ENCODE measurements at regions not wholly inside any gene's neighbourhood (a gene's known extent, or its start where the extent isn't known, plus 50 kb on each side); places are given as distances from the start of the nearest gene placed in this dataset.

DNA sequence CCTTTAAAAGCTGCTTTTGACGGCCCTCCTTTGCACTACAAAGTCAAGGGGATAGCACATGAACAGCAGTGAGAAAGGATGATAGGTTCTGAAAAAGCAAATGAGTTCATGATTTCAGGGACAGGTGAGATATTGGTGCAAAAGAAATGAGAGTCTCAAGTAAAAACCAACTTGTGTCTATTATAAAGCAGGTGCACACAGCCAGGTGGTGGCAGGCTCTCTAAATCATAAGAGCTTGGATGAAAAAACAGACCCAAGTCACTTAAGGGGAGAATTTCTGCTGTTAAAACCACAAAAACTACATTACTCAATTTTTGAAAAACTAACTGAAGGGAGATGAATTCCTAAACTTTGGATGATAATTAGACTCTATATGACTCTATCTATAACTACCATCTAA, 201.5 kb downstream of the SP3 start:
- no peaks in the 10 kb centered on the region for H3K36me3 ChIP-seq
- no peak for DNase-seq
- no peaks in the 10 kb centered on the region for H3K4me1 ChIP-seq
- 85 to 93% (median 86%) methylated on average over 1 of the region's 1 CpG for WGBS, 5 donors
- H3K27ac ChIP-seq = no peak overlapping the region
- peaks cover 0 to 9% (median 0%) of the 10 kb centered on the region in 7 donors for H3K27me3 ChIP-seq (replicated peaks in 1 of 7)
- intact Hi-C loops (cut with DNase I; ENCODE audit: low total_unique reads) = no loop called here
- no peak overlapping the region for H3K4me3 ChIP-seq
- TF ChIP-seq, protein P1, sequence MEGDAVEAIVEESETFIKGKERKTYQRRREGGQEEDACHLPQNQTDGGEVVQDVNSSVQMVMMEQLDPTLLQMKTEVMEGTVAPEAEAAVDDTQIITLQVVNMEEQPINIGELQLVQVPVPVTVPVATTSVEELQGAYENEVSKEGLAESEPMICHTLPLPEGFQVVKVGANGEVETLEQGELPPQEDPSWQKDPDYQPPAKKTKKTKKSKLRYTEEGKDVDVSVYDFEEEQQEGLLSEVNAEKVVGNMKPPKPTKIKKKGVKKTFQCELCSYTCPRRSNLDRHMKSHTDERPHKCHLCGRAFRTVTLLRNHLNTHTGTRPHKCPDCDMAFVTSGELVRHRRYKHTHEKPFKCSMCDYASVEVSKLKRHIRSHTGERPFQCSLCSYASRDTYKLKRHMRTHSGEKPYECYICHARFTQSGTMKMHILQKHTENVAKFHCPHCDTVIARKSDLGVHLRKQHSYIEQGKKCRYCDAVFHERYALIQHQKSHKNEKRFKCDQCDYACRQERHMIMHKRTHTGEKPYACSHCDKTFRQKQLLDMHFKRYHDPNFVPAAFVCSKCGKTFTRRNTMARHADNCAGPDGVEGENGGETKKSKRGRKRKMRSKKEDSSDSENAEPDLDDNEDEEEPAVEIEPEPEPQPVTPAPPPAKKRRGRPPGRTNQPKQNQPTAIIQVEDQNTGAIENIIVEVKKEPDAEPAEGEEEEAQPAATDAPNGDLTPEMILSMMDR (IDR thresholded peaks at IDR 0.05 in 8 of 11, conservative IDR thresholded peaks at IDR 0.05 in 3 of 11) = no peak
- TF ChIP-seq POLR2AphosphoS5 (IDR thresholded peaks at IDR 0.05) = no peak
- no peak for TF ChIP-seq POLR2A (IDR thresholded peaks at IDR 0.05)
- H3K9me3 ChIP-seq = no peaks in the 10 kb centered on the region

DNA sequence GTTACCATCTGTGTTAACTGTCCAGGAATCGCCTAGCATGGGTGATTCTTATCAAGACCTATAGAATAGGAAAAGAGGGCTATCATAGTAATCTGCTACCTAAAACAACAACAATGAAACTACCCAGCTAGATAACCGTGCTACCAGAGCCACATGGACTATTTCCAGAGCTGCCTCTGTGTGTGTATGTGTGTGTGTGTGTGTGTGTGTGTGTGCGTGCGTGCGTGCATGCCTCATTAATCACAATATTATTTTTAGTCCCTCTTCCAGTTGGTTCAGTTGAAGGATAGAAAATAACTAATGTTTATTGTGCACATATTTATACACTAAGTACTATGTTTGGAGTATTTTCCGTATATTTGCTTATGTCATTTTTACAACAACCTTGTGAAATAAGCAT, 201.1 kb downstream of the SP3 start:
- H3K36me3 ChIP-seq = no peaks in the 10 kb centered on the region
- WGBS, 5 donors = 79 to 89% (median 85%) methylated on average over 6 of the region's 6 CpGs
- H3K27me3 ChIP-seq (replicated peaks in 1 of 7) = peaks cover 0 to 9% (median 0%) of the 10 kb centered on the region in 7 donors
- intact Hi-C loops (cut with DNase I; ENCODE audit: low total_unique reads) = no loop called here
- no peak overlapping the region for H3K4me3 ChIP-seq
- no peak for DNase-seq
- no peak overlapping the region for H3K27ac ChIP-seq
- H3K4me1 ChIP-seq = no peaks in the 10 kb centered on the region
- TF ChIP-seq POLR2AphosphoS5 (IDR thresholded peaks at IDR 0.05) (no peak), POLR2A (IDR thresholded peaks at IDR 0.05) (no peak)
- TF ChIP-seq, protein P1 (IDR thresholded peaks at IDR 0.05 in 8 of 11, conservative IDR thresholded peaks at IDR 0.05 in 3 of 11) = no peak
- no peaks in the 10 kb centered on the region for H3K9me3 ChIP-seq

DNA sequence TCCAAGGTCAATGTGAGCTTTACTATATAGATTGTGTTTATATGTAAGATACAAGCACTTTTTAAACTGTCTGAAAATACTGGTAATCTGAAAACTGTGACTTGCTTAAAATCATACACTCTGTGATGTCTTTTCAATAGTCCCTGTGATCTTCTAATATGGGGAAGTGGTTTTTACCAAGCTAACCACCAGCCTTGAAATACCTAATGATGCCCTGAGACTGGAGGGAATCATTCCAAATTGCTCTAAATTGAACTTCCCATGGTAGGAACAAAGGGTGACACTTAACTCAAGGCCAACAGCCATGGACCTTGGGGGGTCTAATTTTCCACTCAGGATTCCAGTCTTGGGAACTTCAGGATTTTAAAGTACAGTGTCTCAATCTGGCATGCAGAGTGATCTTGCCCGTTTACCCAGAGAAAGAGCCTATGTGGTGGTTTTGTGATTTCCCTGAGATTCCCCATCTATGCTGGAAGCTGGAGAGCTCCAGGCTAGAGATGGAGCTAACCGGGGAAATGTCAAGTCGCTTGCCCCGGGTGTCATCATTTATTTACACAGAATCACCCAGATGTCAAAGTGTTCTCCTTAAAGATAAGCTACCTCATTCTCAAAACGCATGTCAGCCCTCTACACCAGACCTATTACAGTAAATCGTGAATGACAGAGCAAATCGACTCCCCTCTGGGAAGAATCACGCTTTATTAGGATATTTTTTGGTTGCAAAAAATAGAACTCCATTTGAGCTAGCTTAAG, 198.5 kb downstream of the SP3 start:
- H3K9me3 ChIP-seq = no peaks in the 10 kb centered on the region
- H3K4me3 ChIP-seq = no peak overlapping the region
- 68 to 75% (median 74%) methylated on average over 8 of the region's 8 CpGs for WGBS, 5 donors
- no peak overlapping the region for H3K27ac ChIP-seq
- TF ChIP-seq, protein P1 (IDR thresholded peaks at IDR 0.05 in 8 of 11, conservative IDR thresholded peaks at IDR 0.05 in 3 of 11) = no peak
- TF ChIP-seq POLR2AphosphoS5 (IDR thresholded peaks at IDR 0.05) = no peak
- TF ChIP-seq POLR2A (IDR thresholded peaks at IDR 0.05) = no peak
- intact Hi-C loops (cut with DNase I; ENCODE audit: low total_unique reads) = no loop called here
- no peaks in the 10 kb centered on the region for H3K36me3 ChIP-seq
- no peaks in the 10 kb centered on the region for H3K4me1 ChIP-seq
- H3K27me3 ChIP-seq (replicated peaks in 1 of 7) = peaks cover 0 to 9% (median 0%) of the 10 kb centered on the region in 7 donors
- no peak for DNase-seq

DNA sequence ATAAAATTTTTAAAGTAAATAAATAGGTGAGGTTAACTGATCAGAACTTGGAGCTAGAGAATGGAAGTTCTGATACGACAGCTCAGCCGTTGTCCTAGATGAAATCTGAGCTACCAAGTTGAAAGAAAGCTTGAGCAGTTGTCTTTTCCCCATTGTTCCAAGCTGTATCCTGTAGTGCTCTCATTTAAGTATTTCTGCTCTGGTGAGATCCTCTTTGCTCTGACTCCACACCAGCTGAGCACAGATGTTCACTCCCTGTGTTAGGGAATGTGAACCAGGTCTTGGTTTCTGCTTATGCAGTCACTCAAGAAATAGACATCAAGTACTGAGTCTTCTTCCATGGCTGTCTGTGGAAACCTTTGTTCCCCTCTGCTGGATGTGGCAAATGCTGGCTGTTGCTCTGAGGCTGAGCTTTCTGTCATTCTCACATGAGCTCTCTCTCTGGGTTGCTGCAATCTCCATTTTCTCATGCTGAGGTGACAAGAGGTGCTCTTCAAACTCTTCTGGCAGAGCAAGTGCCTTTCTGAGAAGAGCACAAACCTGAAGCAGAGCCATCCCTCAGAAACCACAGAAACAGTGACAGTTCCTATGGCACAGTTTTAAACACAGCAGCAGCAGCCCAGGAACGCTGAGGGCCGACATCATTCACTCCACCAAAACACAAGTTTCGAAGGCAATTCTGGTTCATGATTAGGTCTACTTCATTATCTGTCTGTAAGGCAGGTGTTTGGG, 194.1 kb downstream of the SP3 start:
- no peak for DNase-seq
- H3K27me3 ChIP-seq (replicated peaks in 1 of 7) = peaks cover 0 to 9% (median 0%) of the 10 kb centered on the region in 7 donors
- H3K9me3 ChIP-seq = no peaks in the 10 kb centered on the region
- no peak overlapping the region for H3K4me3 ChIP-seq
- intact Hi-C loops (cut with DNase I; ENCODE audit: low total_unique reads) = no loop called here
- TF ChIP-seq, protein P1 (IDR thresholded peaks at IDR 0.05 in 8 of 11, conservative IDR thresholded peaks at IDR 0.05 in 3 of 11) = no peak
- TF ChIP-seq POLR2A (IDR thresholded peaks at IDR 0.05) (no peak), POLR2AphosphoS5 (IDR thresholded peaks at IDR 0.05) (no peak)
- no peaks in the 10 kb centered on the region for H3K36me3 ChIP-seq
- no peaks in the 10 kb centered on the region for H3K4me1 ChIP-seq
- WGBS, 5 donors = 83 to 91% (median 84%) methylated on average over 5 of the region's 5 CpGs
- no peak overlapping the region for H3K27ac ChIP-seq
